ENCODE measurements at regions not wholly inside any gene's neighbourhood (a gene's known extent, or its start where the extent isn't known, plus 50 kb on each side); places are given as distances from the start of the nearest gene placed in this dataset.

DNA sequence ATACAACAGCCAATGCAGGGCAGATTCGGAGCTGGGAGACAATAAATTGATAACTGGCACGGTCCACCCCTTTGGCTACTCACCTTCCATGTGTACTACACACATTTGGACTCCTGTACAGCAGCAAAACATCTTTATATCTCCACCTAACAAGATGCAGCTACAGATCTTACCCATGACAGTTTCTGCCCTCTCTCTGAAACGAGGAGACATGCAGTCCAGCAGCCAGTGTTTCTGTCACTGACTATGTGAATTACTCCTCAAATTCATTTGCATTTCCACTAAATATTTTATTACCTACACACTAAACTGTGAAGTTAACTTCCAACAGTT lies 58.7 kb upstream of the BEGAIN start:
- no peak overlapping the region for H3K4me3 ChIP-seq
- DNase-seq (no peak), ATAC-seq (no peak)
- no peaks in the 10 kb centered on the region for H3K9me3 ChIP-seq
- intact Hi-C loops (cut with DNase I) = loop anchor here (1.0 to 5.0 kb wide), 4 partner anchors 206 to 264 kb away; no protein-coding TSS in a partner anchor
- H3K36me3 ChIP-seq (ENCODE audit: insufficient read depth in 1 of 2, low read depth in 1 of 2) = no peaks in the 10 kb centered on the region
- WGBS, 3 donors = 46 to 49% (median 48%) methylated on average over 3 of the region's 3 CpGs
- TF ChIP-seq, protein P1, sequence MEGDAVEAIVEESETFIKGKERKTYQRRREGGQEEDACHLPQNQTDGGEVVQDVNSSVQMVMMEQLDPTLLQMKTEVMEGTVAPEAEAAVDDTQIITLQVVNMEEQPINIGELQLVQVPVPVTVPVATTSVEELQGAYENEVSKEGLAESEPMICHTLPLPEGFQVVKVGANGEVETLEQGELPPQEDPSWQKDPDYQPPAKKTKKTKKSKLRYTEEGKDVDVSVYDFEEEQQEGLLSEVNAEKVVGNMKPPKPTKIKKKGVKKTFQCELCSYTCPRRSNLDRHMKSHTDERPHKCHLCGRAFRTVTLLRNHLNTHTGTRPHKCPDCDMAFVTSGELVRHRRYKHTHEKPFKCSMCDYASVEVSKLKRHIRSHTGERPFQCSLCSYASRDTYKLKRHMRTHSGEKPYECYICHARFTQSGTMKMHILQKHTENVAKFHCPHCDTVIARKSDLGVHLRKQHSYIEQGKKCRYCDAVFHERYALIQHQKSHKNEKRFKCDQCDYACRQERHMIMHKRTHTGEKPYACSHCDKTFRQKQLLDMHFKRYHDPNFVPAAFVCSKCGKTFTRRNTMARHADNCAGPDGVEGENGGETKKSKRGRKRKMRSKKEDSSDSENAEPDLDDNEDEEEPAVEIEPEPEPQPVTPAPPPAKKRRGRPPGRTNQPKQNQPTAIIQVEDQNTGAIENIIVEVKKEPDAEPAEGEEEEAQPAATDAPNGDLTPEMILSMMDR (IDR thresholded peaks at IDR 0.05) = no peak
- peaks cover 0 to 7% (median 2%) of the 10 kb centered on the region in 3 donors for H3K27me3 ChIP-seq (ENCODE audit: insufficient read depth in 3 of 3, low read length in 2 of 3)
- no peak overlapping the region for H3K27ac ChIP-seq
- H3K4me1 ChIP-seq = no peaks in the 10 kb centered on the region

DNA sequence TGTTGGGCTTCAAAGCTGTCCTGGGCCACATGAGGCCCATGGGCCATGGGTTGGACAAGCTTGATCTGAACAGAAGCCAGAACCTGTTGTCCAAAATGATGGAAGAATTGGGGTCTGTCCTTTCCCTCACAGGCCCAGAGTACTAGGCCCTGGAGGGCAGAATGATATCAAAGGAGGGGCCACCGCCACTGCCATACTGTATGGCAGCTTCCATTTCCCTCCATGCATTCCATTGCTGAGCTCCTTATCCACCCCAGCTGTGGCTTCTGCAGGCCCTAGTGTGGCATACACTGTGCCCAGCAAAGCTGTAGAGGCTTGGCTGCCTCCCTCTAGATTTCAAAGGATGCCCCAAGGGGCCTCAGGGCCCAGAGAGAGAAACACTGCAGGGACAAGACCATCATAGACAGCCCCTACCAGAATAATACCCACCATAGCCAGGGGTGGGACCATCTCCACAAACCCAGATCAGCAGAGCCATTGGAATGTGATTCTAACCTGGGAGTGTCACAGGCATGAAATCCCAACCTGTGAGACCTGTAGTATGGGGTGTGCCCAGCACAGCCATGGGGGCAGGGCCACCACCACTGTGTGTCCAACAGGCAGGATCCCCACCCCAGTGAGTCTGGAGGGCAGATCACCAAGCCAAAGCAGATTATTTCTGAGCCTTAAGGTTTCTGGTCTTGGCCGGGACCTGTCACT lies 61.4 kb upstream of the BEGAIN start:
- TF ChIP-seq, protein P1 (IDR thresholded peaks at IDR 0.05) = no peak
- no peak for DNase-seq
- H3K9me3 ChIP-seq = no peaks in the 10 kb centered on the region
- no peak overlapping the region for H3K4me3 ChIP-seq
- no peaks in the 10 kb centered on the region for H3K36me3 ChIP-seq (ENCODE audit: insufficient read depth in 1 of 2, low read depth in 1 of 2)
- peaks cover 0 to 14% (median 1%) of the 10 kb centered on the region in 3 donors for H3K27me3 ChIP-seq (ENCODE audit: insufficient read depth in 3 of 3, low read length in 2 of 3)
- 96 to 98% (median 98%) methylated on average over 2 of the region's 2 CpGs for WGBS, 3 donors
- no peaks in the 10 kb centered on the region for H3K4me1 ChIP-seq
- no peak overlapping the region for H3K27ac ChIP-seq
- intact Hi-C loops (cut with DNase I) = loop anchor here (5.0 kb wide), 3 partner anchors 211 to 266 kb away; no protein-coding TSS in a partner anchor
- ATAC-seq = no peak

- Histone ChIP-seq H3K27me3 (ENCODE audit: insufficient read depth in 3 of 3, low read length in 2 of 3) (peaks cover 0 to 18% (median 1%) of the 10 kb centered on the region in 3 donors), H3K9me3 (no peaks in the 10 kb centered on the region), H3K27ac (no peak overlapping the region), H3K4me1 (no peaks in the 10 kb centered on the region), H3K4me3 (no peak overlapping the region), H3K36me3 (ENCODE audit: insufficient read depth in 1 of 2, low read depth in 1 of 2) (no peaks in the 10 kb centered on the region)
- TF ChIP-seq, protein P1 (IDR thresholded peaks at IDR 0.05) = no peak
- no peak for DNase-seq
- ATAC-seq = no peak
- intact Hi-C loops (cut with DNase I) = loop anchor here (5.0 kb wide), 3 partner anchors 212 to 267 kb away; no protein-coding TSS in a partner anchor
- 43 to 68% (median 53%) methylated on average over 1 of the region's 1 CpG for WGBS, 3 donors
Observed at GRCh38 chr14:100649173-100649519, 61.9 kb upstream of the BEGAIN start.

- 47 to 77% (median 58%) methylated on average over 2 of the region's 2 CpGs for WGBS, 3 donors
- H3K27me3 ChIP-seq (ENCODE audit: insufficient read depth in 3 of 3, low read length in 2 of 3) = peaks cover 0 to 34% (median 1%) of the 10 kb centered on the region in 3 donors
- H3K27ac ChIP-seq = no peak overlapping the region
- no peak for ATAC-seq
- DNase-seq = peak in 1 of 2 donors; percentile 5
- TF ChIP-seq, protein P1 (IDR thresholded peaks at IDR 0.05) = no peak
- H3K4me3 ChIP-seq = no peak overlapping the region
- H3K36me3 ChIP-seq (ENCODE audit: insufficient read depth in 1 of 2, low read depth in 1 of 2) = no peaks in the 10 kb centered on the region
- intact Hi-C loops (cut with DNase I) = no loop called here
- no peaks in the 10 kb centered on the region for H3K4me1 ChIP-seq
- no peaks in the 10 kb centered on the region for H3K9me3 ChIP-seq
Observed at GRCh38 chr14:100651999-100652508, 64.8 kb upstream of the BEGAIN start.
